Right lobe of liver (tissue), 4 donors: ENCODE measurements at regions not wholly inside any gene's neighbourhood (a gene's known extent, or its start where the extent isn't known, plus 50 kb on each side); places are given as distances from the start of the nearest gene placed in this dataset.

Experiments
- CTCF ChIP-seq, 4 donors: fragments of 200-600 bp in 3 of 4; fragments of 450-650 bp in 1 of 4; IDR thresholded peaks; one replicate each; pipeline versions ENCODE4 v1.5.1 to v1.8.0; 2016 to 2022; ENCODE audit warnings: antibody characterized with exemption in 4 of 4, mild to moderate bottlenecking in 2 of 4
- POLR2A ChIP-seq: fragments of 450-650 bp; IDR thresholded peaks from one replicate; pipeline ENCODE4 v1.6.1; 2017; ENCODE audit warnings: antibody characterized with exemption, mild to moderate bottlenecking
- donor health status: DM: no; HTN: no; CAD: no.
- donor health status: DM: no; HTN: no; CAD: no.
- donor health status: DM: no; HTN: yes; CAD: no.

GRCh38 chr17:20728181-20728580 is 148.7 kb downstream of the CDRT15L2 start:
- TF ChIP-seq CTCF (IDR thresholded peaks at IDR 0.05) (no peak), POLR2A (no peak)
